Stimulated activated naive B cell treated with anti-CD40 and anti-IgM and Interleukin-4, amounts not matched to agents 10 μg/mL and 1 μg/mL and 100 μg/mL, for 72 hours (primary cell): ENCODE measurements at regions not wholly inside any gene's neighbourhood (a gene's known extent, or its start where the extent isn't known, plus 50 kb on each side); places are given as distances from the start of the nearest gene placed in this dataset.
"Not testable (repeated sequence)": the region's sequence is repeated elsewhere in the genome, so short reads cannot be mapped to it uniquely, and the experiment has no call there.

ENCODE experiments used
- ATAC-seq, 2 donors: fragments of 150-1000 bp; cut with Tn5 transposase; replicated peaks; 2 replicates each; pipeline ENCODE4 v1.10.0; 2021; ENCODE audit warnings: moderate library complexity in 1 of 2
- DNase-seq: peaks from one replicate; pipeline ENCODE4 v3.0.0; 2021
- H3K27ac Mint-ChIP-seq: one replicate; pipeline ENCODE4 v1.8.0; 2022; ENCODE audit warnings: mild to moderate bottlenecking, mixed read lengths
- H3K27me3 Mint-ChIP-seq, 2 donors: one replicate each; pipeline ENCODE4 v1.8.0; 2022; ENCODE audit warnings: mixed read lengths in 2 of 2
- H3K36me3 Mint-ChIP-seq, 2 donors: one replicate each; pipeline ENCODE4 v1.8.0; 2022; ENCODE audit warnings: mixed read lengths in 2 of 2, mild to moderate bottlenecking in 1 of 2
- H3K4me1 Mint-ChIP-seq, 2 donors: one replicate each; pipeline ENCODE4 v1.8.0; 2022; ENCODE audit warnings: mixed read lengths in 2 of 2, mild to moderate bottlenecking in 1 of 2
- H3K4me3 Mint-ChIP-seq, 2 donors: one replicate each; pipeline ENCODE4 v1.8.0; 2022; ENCODE audit warnings: mild to moderate bottlenecking in 2 of 2, mixed read lengths in 2 of 2, moderate library complexity in 1 of 2
- H3K9me3 Mint-ChIP-seq, 2 donors: one replicate each; pipeline ENCODE4 v1.8.0; 2022; ENCODE audit warnings: mixed read lengths in 2 of 2, mild to moderate bottlenecking in 1 of 2

GRCh38 chr4:31461421-31461820 lies 741.3 kb downstream of the PCDH7 start:
- Mint-ChIP-seq H3K27ac (no peak overlapping the region), H3K27me3 (no peaks in the 10 kb centered on the region), H3K36me3 (no peaks in the 10 kb centered on the region), H3K4me1 (no peaks in the 10 kb centered on the region), H3K9me3 (peaks cover 3 to 12% of the 10 kb centered on the region in 2 donors), H3K4me3 (no peak overlapping the region)
- ATAC-seq (no peak), DNase-seq (no peak)

GRCh38 chr4:31467781-31468180 lies 747.6 kb downstream of the PCDH7 start:
- Mint-ChIP-seq H3K36me3 (no peaks in the 10 kb centered on the region), H3K27me3 (no peaks in the 10 kb centered on the region), H3K4me1 (no peaks in the 10 kb centered on the region), H3K4me3 (no peak overlapping the region), H3K9me3 (peaks cover 0 to 13% of the 10 kb centered on the region in 2 donors), H3K27ac (no peak overlapping the region)
- ATAC-seq (no peak), DNase-seq (no peak)

GRCh38 chr4:31474221-31474620 lies 754.1 kb downstream of the PCDH7 start:
- Mint-ChIP-seq H3K4me1 (no peaks in the 10 kb centered on the region), H3K4me3 (no peak overlapping the region), H3K27me3 (no peaks in the 10 kb centered on the region), H3K27ac (no peak overlapping the region), H3K9me3 (peaks cover 6 to 8% of the 10 kb centered on the region in 2 donors), H3K36me3 (no peaks in the 10 kb centered on the region)
- DNase-seq (no peak), ATAC-seq (no peak)

- Mint-ChIP-seq H3K4me1 (no peaks in the 10 kb centered on the region), H3K9me3 (no peaks in the 10 kb centered on the region), H3K27ac (no peak overlapping the region), H3K4me3 (no peak overlapping the region), H3K36me3 (no peaks in the 10 kb centered on the region), H3K27me3 (no peaks in the 10 kb centered on the region)
- DNase-seq, result no peak
- ATAC-seq, result no peak
Observed at GRCh38 chr4:31482691-31483090, 762.5 kb downstream of the PCDH7 start.

- H3K27me3 Mint-ChIP-seq, H3K27ac Mint-ChIP-seq, ATAC-seq, DNase-seq, H3K4me1 Mint-ChIP-seq, H3K4me3 Mint-ChIP-seq, H3K36me3 Mint-ChIP-seq: not testable (repeated sequence)
- H3K9me3 Mint-ChIP-seq, result peaks cover 6 to 12% of the 10 kb centered on the region in 2 donors
Observed at GRCh38 chr4:31499216-31499615, 779.0 kb downstream of the PCDH7 start.

- no peak overlapping the region for H3K4me3 Mint-ChIP-seq
- no peak overlapping the region for H3K27ac Mint-ChIP-seq
- peaks cover 0 to 5% of the 10 kb centered on the region in 2 donors for H3K9me3 Mint-ChIP-seq
- no peaks in the 10 kb centered on the region for H3K27me3 Mint-ChIP-seq
- DNase-seq, result no peak
- ATAC-seq, result no peak
- no peaks in the 10 kb centered on the region for H3K4me1 Mint-ChIP-seq
- no peaks in the 10 kb centered on the region for H3K36me3 Mint-ChIP-seq
Observed at GRCh38 chr4:31516520-31516919, 796.4 kb downstream of the PCDH7 start.

GRCh38 chr4:31518796-31519250 lies 798.7 kb downstream of the PCDH7 start:
- no peaks in the 10 kb centered on the region for H3K27me3 Mint-ChIP-seq
- H3K9me3 Mint-ChIP-seq, result peaks cover 0 to 7% of the 10 kb centered on the region in 2 donors
- no peak overlapping the region for H3K4me3 Mint-ChIP-seq
- ATAC-seq, result no peak
- no peaks in the 10 kb centered on the region for H3K4me1 Mint-ChIP-seq
- no peak overlapping the region for H3K27ac Mint-ChIP-seq
- no peak for DNase-seq
- no peaks in the 10 kb centered on the region for H3K36me3 Mint-ChIP-seq

- Mint-ChIP-seq H3K4me1 (no peaks in the 10 kb centered on the region), H3K4me3 (no peak overlapping the region), H3K9me3 (peaks cover 5 to 8% of the 10 kb centered on the region in 2 donors), H3K27me3 (no peaks in the 10 kb centered on the region), H3K27ac (no peak overlapping the region), H3K36me3 (no peaks in the 10 kb centered on the region)
- ATAC-seq (no peak), DNase-seq (no peak)
Observed at GRCh38 chr4:31530555-31530954, 810.4 kb downstream of the PCDH7 start.

- Mint-ChIP-seq H3K4me1 (no peaks in the 10 kb centered on the region), H3K36me3 (no peaks in the 10 kb centered on the region), H3K27ac (no peak overlapping the region), H3K27me3 (no peaks in the 10 kb centered on the region), H3K9me3 (peaks cover under 1 to 2% of the 10 kb centered on the region in 2 donors), H3K4me3 (no peak overlapping the region)
- no peak for ATAC-seq
- no peak for DNase-seq
Observed at GRCh38 chr4:31538877-31539276, 818.7 kb downstream of the PCDH7 start.

GRCh38 chr4:31539284-31540069 lies 819.3 kb downstream of the PCDH7 start:
- DNase-seq (no peak), ATAC-seq (no peak)
- Mint-ChIP-seq H3K4me1 (no peaks in the 10 kb centered on the region), H3K9me3 (peaks cover 0 to 2% of the 10 kb centered on the region in 2 donors), H3K36me3 (no peaks in the 10 kb centered on the region), H3K4me3 (no peak overlapping the region), H3K27ac (no peak overlapping the region), H3K27me3 (no peaks in the 10 kb centered on the region)

GRCh38 chr4:31545330-31545729 lies 825.2 kb downstream of the PCDH7 start:
- Mint-ChIP-seq H3K27me3 (no peaks in the 10 kb centered on the region), H3K4me1 (no peaks in the 10 kb centered on the region), H3K9me3 (no peaks in the 10 kb centered on the region), H3K36me3 (no peaks in the 10 kb centered on the region), H3K27ac (no peak overlapping the region), H3K4me3 (no peak overlapping the region)
- DNase-seq (no peak), ATAC-seq (no peak)

- Mint-ChIP-seq H3K4me3 (no peak overlapping the region), H3K9me3 (no peaks in the 10 kb centered on the region), H3K36me3 (no peaks in the 10 kb centered on the region), H3K27ac (no peak overlapping the region), H3K4me1 (no peaks in the 10 kb centered on the region), H3K27me3 (no peaks in the 10 kb centered on the region)
- no peak for ATAC-seq
- DNase-seq, result no peak
Observed at GRCh38 chr4:31545755-31546154, 825.6 kb downstream of the PCDH7 start.

- Mint-ChIP-seq H3K36me3 (no peaks in the 10 kb centered on the region), H3K27me3 (no peaks in the 10 kb centered on the region), H3K9me3 (no peaks in the 10 kb centered on the region), H3K27ac (no peak overlapping the region), H3K4me1 (no peaks in the 10 kb centered on the region), H3K4me3 (no peak overlapping the region)
- ATAC-seq, result no peak
- no peak for DNase-seq
Observed at GRCh38 chr4:31548021-31548420, 827.9 kb downstream of the PCDH7 start.

GRCh38 chr4:31548823-31549222 lies 828.7 kb downstream of the PCDH7 start:
- no peak for DNase-seq
- Mint-ChIP-seq H3K9me3 (peaks cover 0 to 1% of the 10 kb centered on the region in 2 donors), H3K27me3 (no peaks in the 10 kb centered on the region), H3K4me3 (no peak overlapping the region), H3K27ac (no peak overlapping the region), H3K36me3 (no peaks in the 10 kb centered on the region), H3K4me1 (no peaks in the 10 kb centered on the region)
- ATAC-seq, result no peak

GRCh38 chr4:31549256-31549655 lies 829.1 kb downstream of the PCDH7 start:
- no peak overlapping the region for H3K27ac Mint-ChIP-seq
- H3K27me3 Mint-ChIP-seq, result no peaks in the 10 kb centered on the region
- no peaks in the 10 kb centered on the region for H3K36me3 Mint-ChIP-seq
- ATAC-seq (no peak), DNase-seq (no peak)
- no peak overlapping the region for H3K4me3 Mint-ChIP-seq
- H3K4me1 Mint-ChIP-seq, result no peaks in the 10 kb centered on the region
- H3K9me3 Mint-ChIP-seq, result peaks cover 0 to 1% of the 10 kb centered on the region in 2 donors
